Erythroblast (primary cell): ENCODE measurements at regions not wholly inside any gene's neighbourhood (a gene's known extent, or its start where the extent isn't known, plus 50 kb on each side); places are given as distances from the start of the nearest gene placed in this dataset.

Source experiments
- GATA1 ChIP-seq: IDR thresholded peaks from 2 replicates; pipeline ENCODE4 v1.6.1; 2011; ENCODE audit warnings: low read depth, mild to moderate bottlenecking, control low read depth, low read length, moderate library complexity
- POLR2A ChIP-seq: IDR thresholded peaks from 2 replicates; pipeline ENCODE4 v1.6.1; 2011; ENCODE audit warnings: mild to moderate bottlenecking, low read length

- TF ChIP-seq POLR2A (no peak), GATA1 (no peak)
Measured at GRCh38 chr7:27315066-27315465, 72.5 kb downstream of the EVX1 start.
